ENCODE measurements at regions not wholly inside any gene's neighbourhood (a gene's known extent, or its start where the extent isn't known, plus 50 kb on each side); places are given as distances from the start of the nearest gene placed in this dataset.

- TF ChIP-seq CTCF (IDR thresholded peaks at IDR 0.05), result no peak
- no peak for TF ChIP-seq ZFX (IDR thresholded peaks at IDR 0.05; ENCODE audit: borderline replicate concordance)
Measured at GRCh38 chr22:48346311-48346710, 1481.4 kb downstream of the BRD1 start.
